HG02970 (cell line): ENCODE measurements at regions not wholly inside any gene's neighbourhood (a gene's known extent, or its start where the extent isn't known, plus 50 kb on each side); places are given as distances from the start of the nearest gene placed in this dataset.

Source experiments
- ATAC-seq: cut with Tn5 transposase; IDR thresholded peaks from one replicate; pipeline ENCODE4 v1.9.1; 2021; ENCODE audit warnings: mild to moderate bottlenecking, moderate library complexity, moderate number of reproducible peaks; ENCODE audit not compliant: unreplicated experiment, low FRiP score

GRCh38 chr3:18648868-18649462, 223.8 kb upstream of the SATB1 start:
- no peak for ATAC-seq

- ATAC-seq: no peak
Observed at GRCh38 chr3:18648159-18648558, 223.0 kb upstream of the SATB1 start.

- ATAC-seq: no peak
Observed at GRCh38 chr3:18645619-18646018, 220.5 kb upstream of the SATB1 start.

- ATAC-seq: no peak
Observed at GRCh38 chr3:18643281-18643680, 218.1 kb upstream of the SATB1 start.

- ATAC-seq: no peak
Observed at GRCh38 chr3:18641916-18642315, 216.8 kb upstream of the SATB1 start.

GRCh38 chr3:18635215-18635614, 210.1 kb upstream of the SATB1 start:
- ATAC-seq: no peak

- ATAC-seq: no peak
Observed at GRCh38 chr3:18634461-18634860, 209.3 kb upstream of the SATB1 start.

GRCh38 chr3:18633002-18633401, 207.9 kb upstream of the SATB1 start:
- no peak for ATAC-seq

GRCh38 chr3:18630295-18630694, 205.2 kb upstream of the SATB1 start:
- no peak for ATAC-seq

- ATAC-seq: no peak
Observed at GRCh38 chr3:18625085-18625484, 199.9 kb upstream of the SATB1 start.

GRCh38 chr3:18623220-18623619, 198.1 kb upstream of the SATB1 start:
- no peak for ATAC-seq

GRCh38 chr3:18618723-18619122, 193.6 kb upstream of the SATB1 start:
- no peak for ATAC-seq

- no peak for ATAC-seq
Observed at GRCh38 chr3:18611991-18612390, 186.9 kb upstream of the SATB1 start.

GRCh38 chr3:18609187-18609586, 184.0 kb upstream of the SATB1 start:
- ATAC-seq: no peak

GRCh38 chr3:18597919-18598318, 172.8 kb upstream of the SATB1 start:
- no peak for ATAC-seq

- ATAC-seq: no peak
Observed at GRCh38 chr3:18593231-18593630, 168.1 kb upstream of the SATB1 start.

- ATAC-seq: no peak
Observed at GRCh38 chr3:18591120-18591519, 166.0 kb upstream of the SATB1 start.

GRCh38 chr3:18586076-18586475, 160.9 kb upstream of the SATB1 start:
- ATAC-seq: no peak

- ATAC-seq: no peak
Observed at GRCh38 chr3:18585004-18585968, 160.1 kb upstream of the SATB1 start.

GRCh38 chr3:18580268-18580667, 155.1 kb upstream of the SATB1 start:
- no peak for ATAC-seq

- no peak for ATAC-seq
Observed at GRCh38 chr3:18579661-18580060, 154.5 kb upstream of the SATB1 start.

GRCh38 chr3:18575573-18575972, 150.4 kb upstream of the SATB1 start:
- no peak for ATAC-seq
